GM12864 (cell line): ENCODE measurements at regions not wholly inside any gene's neighbourhood (a gene's known extent, or its start where the extent isn't known, plus 50 kb on each side); places are given as distances from the start of the nearest gene placed in this dataset.
"Not testable (repeated sequence)": the region's sequence is repeated elsewhere in the genome, so short reads cannot be mapped to it uniquely, and the experiment has no call there.

ENCODE experiments used
- DNase-seq: peaks from one replicate; pipeline ENCODE4 v3.0.0-alpha.2; 2011; ENCODE audit warnings: low read depth
- H3K4me3 ChIP-seq: 2 replicates; pipeline ENCODE4 v1.5.1; 2011; ENCODE audit warnings: mild to moderate bottlenecking, low read depth, low read length, control low read depth
- CTCF ChIP-seq: IDR thresholded peaks from 2 replicates; pipeline ENCODE4 v1.5.1; 2011; ENCODE audit warnings: low read depth, mild to moderate bottlenecking, moderate library complexity, low read length, control low read depth, inconsistent platforms; ENCODE audit errors: missing control alignments

GRCh38 chr1:194069168-194069830, 882.9 kb upstream of the B3GALT2 start:
- no peak overlapping the region for H3K4me3 ChIP-seq
- no peak for TF ChIP-seq CTCF
- no peak for DNase-seq

GRCh38 chr1:194068446-194069167, 882.2 kb upstream of the B3GALT2 start:
- DNase-seq = no peak
- no peak for TF ChIP-seq CTCF

GRCh38 chr1:194067772-194068171, 881.4 kb upstream of the B3GALT2 start:
- no peak overlapping the region for H3K4me3 ChIP-seq
- no peak for TF ChIP-seq CTCF
- DNase-seq = no peak

More at GRCh38 chr1:194068446-194069167, 882.2 kb upstream of the B3GALT2 start:
- H3K4me3 ChIP-seq = no peak overlapping the region

- H3K4me3 ChIP-seq = no peak overlapping the region
- no peak for TF ChIP-seq CTCF
- DNase-seq = no peak
These were observed 876.5 kb upstream of the B3GALT2 start for GRCh38 chr1:194062962-194063361.

GRCh38 chr1:194062526-194062925, 876.1 kb upstream of the B3GALT2 start:
- DNase-seq = no peak

GRCh38 chr1:194060481-194060880, 874.1 kb upstream of the B3GALT2 start:
- DNase-seq = no peak

More at GRCh38 chr1:194062526-194062925, 876.1 kb upstream of the B3GALT2 start:
- H3K4me3 ChIP-seq = no peak overlapping the region
- TF ChIP-seq CTCF = no peak

GRCh38 chr1:194058268-194058667, 871.9 kb upstream of the B3GALT2 start:
- not testable (repeated sequence) for DNase-seq, H3K4me3 ChIP-seq

More at GRCh38 chr1:194060481-194060880, 874.1 kb upstream of the B3GALT2 start:
- no peak for TF ChIP-seq CTCF
- no peak overlapping the region for H3K4me3 ChIP-seq
